KMS-11 (cell line): ENCODE measurements at regions not wholly inside any gene's neighbourhood (a gene's known extent, or its start where the extent isn't known, plus 50 kb on each side); places are given as distances from the start of the nearest gene placed in this dataset.

Source experiments
- H2AFZ ChIP-seq: fragments of 200-600 bp; sonication (generic); 2 replicates; pipeline ENCODE4 v1.6.1; 2016; ENCODE audit warnings: antibody characterized with exemption, mixed run types, low read depth
- H3K27ac ChIP-seq: fragments of 200-600 bp; sonication (generic); 2 replicates; pipeline ENCODE4 v1.6.1; 2016; ENCODE audit warnings: mild to moderate bottlenecking, mixed run types
- H3K27me3 ChIP-seq: fragments of 200-600 bp; sonication (generic); 2 replicates; pipeline ENCODE4 v1.6.1; 2017; ENCODE audit warnings: mild to moderate bottlenecking, low read depth, mixed run types, moderate library complexity; ENCODE audit not compliant: insufficient read depth
- H3K36me3 ChIP-seq: fragments of 200-600 bp; sonication (generic); 2 replicates; pipeline ENCODE4 v1.6.1; 2017; ENCODE audit warnings: mild to moderate bottlenecking, mixed run types; ENCODE audit not compliant: insufficient read depth
- H3K4me1 ChIP-seq: fragments of 200-600 bp; sonication (generic); 2 replicates; pipeline ENCODE4 v1.6.1; 2016; ENCODE audit warnings: mild to moderate bottlenecking, low read depth, mixed run types; ENCODE audit not compliant: poor library complexity, severe bottlenecking
- H3K4me2 ChIP-seq: fragments of 200-600 bp; sonication (generic); 2 replicates; pipeline ENCODE4 v1.7.0; 2016; ENCODE audit warnings: mild to moderate bottlenecking, mixed run types
- H3K4me3 ChIP-seq: fragments of 200-600 bp; sonication (generic); IDR thresholded peaks from 2 replicates; pipeline ENCODE4 v1.6.1; 2017; ENCODE audit warnings: low read depth, low read length, mixed read lengths; ENCODE audit not compliant: insufficient read depth
- H3K79me2 ChIP-seq: fragments of 200-600 bp; sonication (generic); 2 replicates; pipeline ENCODE4 v1.6.1; 2016; ENCODE audit warnings: low read depth, mixed run types; ENCODE audit not compliant: insufficient read depth
- H3K9ac ChIP-seq: fragments of 200-600 bp; sonication (generic); 2 replicates; pipeline ENCODE4 v1.6.1; 2016; ENCODE audit warnings: mild to moderate bottlenecking, mixed run types
- H4K20me1 ChIP-seq: fragments of 200-600 bp; sonication (generic); 2 replicates; pipeline ENCODE4 v1.6.1; 2016; ENCODE audit warnings: mild to moderate bottlenecking, mixed run types; ENCODE audit not compliant: insufficient read depth
- TF ChIP-seq, protein P1 (sequence below): fragments of 200-600 bp; sonication (generic); conservative IDR thresholded peaks from 2 replicates; pipeline ENCODE4 v1.6.1; 2017; ENCODE audit warnings: low read depth, mild to moderate bottlenecking, antibody characterized with exemption, low read length, moderate library complexity, mixed read lengths

DNA sequence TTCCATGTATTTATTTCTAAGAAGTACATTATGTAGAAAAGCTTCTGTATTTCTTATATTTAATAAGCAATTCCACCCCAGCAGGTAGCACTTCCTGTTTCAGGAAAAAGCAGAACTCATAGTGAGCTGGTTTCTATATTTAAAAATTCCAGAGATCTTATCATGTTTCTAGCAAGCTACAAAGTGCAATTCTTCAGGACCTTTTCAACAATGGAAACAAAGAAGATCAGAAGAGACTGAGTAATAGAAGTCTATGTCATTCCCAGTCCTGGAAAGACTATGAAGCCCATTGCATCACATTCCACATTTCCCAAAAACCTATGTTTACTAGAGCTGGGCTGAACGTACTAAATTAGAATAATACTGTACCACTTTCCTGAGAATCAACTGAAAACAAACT, 302.6 kb upstream of the NRSN1 start:
- no peaks in the 10 kb centered on the region for H3K36me3 ChIP-seq
- H3K4me3 ChIP-seq: no peak overlapping the region
- H3K27me3 ChIP-seq: no peaks in the 10 kb centered on the region
- no peak overlapping the region for H3K27ac ChIP-seq
- H2AFZ ChIP-seq: no peak overlapping the region
- H3K79me2 ChIP-seq: no peaks in the 10 kb centered on the region
- TF ChIP-seq, protein P1, sequence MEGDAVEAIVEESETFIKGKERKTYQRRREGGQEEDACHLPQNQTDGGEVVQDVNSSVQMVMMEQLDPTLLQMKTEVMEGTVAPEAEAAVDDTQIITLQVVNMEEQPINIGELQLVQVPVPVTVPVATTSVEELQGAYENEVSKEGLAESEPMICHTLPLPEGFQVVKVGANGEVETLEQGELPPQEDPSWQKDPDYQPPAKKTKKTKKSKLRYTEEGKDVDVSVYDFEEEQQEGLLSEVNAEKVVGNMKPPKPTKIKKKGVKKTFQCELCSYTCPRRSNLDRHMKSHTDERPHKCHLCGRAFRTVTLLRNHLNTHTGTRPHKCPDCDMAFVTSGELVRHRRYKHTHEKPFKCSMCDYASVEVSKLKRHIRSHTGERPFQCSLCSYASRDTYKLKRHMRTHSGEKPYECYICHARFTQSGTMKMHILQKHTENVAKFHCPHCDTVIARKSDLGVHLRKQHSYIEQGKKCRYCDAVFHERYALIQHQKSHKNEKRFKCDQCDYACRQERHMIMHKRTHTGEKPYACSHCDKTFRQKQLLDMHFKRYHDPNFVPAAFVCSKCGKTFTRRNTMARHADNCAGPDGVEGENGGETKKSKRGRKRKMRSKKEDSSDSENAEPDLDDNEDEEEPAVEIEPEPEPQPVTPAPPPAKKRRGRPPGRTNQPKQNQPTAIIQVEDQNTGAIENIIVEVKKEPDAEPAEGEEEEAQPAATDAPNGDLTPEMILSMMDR: no peak
- no peaks in the 10 kb centered on the region for H4K20me1 ChIP-seq
- no peaks in the 10 kb centered on the region for H3K4me1 ChIP-seq
- H3K4me2 ChIP-seq: no peak overlapping the region
- H3K9ac ChIP-seq: no peak overlapping the region

DNA sequence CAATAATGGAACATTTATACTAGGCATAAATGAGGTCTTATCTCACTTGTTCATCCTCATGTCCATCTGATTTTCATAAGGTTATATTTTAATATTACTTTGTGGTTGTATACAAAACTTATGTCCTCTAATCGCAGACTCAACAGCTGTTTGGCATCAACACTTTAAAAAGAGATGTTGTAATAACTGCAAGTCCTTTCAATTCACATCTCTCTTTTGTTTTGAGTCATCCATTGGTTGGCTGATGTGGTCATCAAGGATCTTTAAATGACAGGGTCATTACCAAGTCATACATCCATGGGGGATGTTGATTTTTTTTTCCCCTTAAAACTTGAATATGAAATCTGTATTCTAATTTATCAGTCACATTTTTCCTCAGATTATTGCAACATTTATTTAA, 299.4 kb upstream of the NRSN1 start:
- Histone ChIP-seq H3K4me1 (no peaks in the 10 kb centered on the region), H3K9ac (no peak overlapping the region), H4K20me1 (no peaks in the 10 kb centered on the region), H3K79me2 (no peaks in the 10 kb centered on the region), H3K4me2 (no peak overlapping the region), H3K4me3 (no peak overlapping the region), H3K27me3 (no peaks in the 10 kb centered on the region), H3K36me3 (no peaks in the 10 kb centered on the region), H2AFZ (no peak overlapping the region), H3K27ac (no peak overlapping the region)
- TF ChIP-seq, protein P1: no peak

DNA sequence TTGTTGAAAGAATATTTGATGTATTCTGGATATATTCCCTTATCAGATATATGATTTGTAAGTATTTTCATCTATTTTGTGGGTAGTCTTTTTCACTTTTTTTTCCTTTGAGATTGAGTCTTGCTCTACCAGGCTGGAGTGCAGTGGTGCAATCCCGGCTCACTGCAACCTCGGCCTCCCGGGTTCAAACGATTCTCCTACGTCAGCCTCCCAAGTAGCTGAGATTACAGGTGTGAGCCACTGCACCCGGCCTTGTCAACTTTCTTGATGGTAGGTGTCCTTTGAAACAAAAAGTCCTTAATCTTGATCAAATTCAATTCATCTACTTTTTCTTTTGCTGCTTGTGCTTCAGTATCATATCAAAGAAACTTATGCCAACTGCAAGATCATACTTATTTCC, 297.2 kb upstream of the NRSN1 start:
- TF ChIP-seq, protein P1: no peak
- Histone ChIP-seq H3K27me3 (no peaks in the 10 kb centered on the region), H3K9ac (no peak overlapping the region), H3K4me1 (no peaks in the 10 kb centered on the region), H2AFZ (no peak overlapping the region), H3K79me2 (no peaks in the 10 kb centered on the region), H3K4me2 (no peak overlapping the region), H3K4me3 (no peak overlapping the region), H4K20me1 (no peaks in the 10 kb centered on the region), H3K36me3 (no peaks in the 10 kb centered on the region), H3K27ac (no peak overlapping the region)

DNA sequence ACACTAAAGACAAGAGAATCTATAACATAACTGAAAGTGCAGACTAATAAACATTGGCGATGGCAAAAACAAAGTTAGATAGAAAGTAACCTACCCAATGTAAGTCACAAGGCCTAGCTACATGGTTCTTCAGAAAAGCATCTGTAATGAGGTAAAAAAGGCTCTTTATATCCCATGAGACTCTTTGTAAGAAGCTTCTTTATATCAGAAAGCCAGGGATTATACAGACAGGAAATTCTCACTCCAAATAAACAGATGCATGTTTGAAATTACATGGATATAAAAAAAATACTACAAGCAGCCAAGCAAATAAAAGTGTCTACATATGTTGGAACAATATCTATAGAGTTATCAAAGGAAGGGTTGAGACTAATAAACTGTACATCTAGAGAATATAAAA, 284.9 kb upstream of the NRSN1 start:
- TF ChIP-seq, protein P1: no peak
- Histone ChIP-seq H3K9ac (no peak overlapping the region), H3K27me3 (no peaks in the 10 kb centered on the region), H4K20me1 (no peaks in the 10 kb centered on the region), H3K27ac (no peak overlapping the region), H3K4me3 (no peak overlapping the region), H2AFZ (no peak overlapping the region), H3K4me2 (no peak overlapping the region), H3K4me1 (no peaks in the 10 kb centered on the region), H3K36me3 (no peaks in the 10 kb centered on the region), H3K79me2 (no peaks in the 10 kb centered on the region)

DNA sequence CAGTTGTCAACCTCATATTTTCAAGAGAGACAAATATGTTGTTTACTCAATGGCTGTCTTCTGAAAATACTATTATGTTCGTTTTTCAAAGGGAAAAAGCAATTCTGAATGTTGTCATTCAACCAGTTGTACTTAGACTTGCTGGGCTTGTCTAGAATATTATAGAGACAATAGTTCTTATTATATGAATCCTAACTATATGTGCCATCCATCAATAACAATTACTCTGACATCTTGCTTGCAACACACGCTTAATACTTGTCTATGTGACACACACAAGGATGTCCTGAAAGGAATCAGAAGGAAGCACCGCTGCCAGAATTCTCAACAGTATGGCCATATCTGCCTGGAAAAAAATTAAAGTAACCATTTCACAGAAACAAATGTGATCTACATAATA, 283.3 kb upstream of the NRSN1 start:
- Histone ChIP-seq H3K4me1 (no peaks in the 10 kb centered on the region), H2AFZ (no peak overlapping the region), H3K27ac (no peak overlapping the region), H4K20me1 (no peaks in the 10 kb centered on the region), H3K36me3 (no peaks in the 10 kb centered on the region), H3K4me3 (no peak overlapping the region), H3K27me3 (no peaks in the 10 kb centered on the region), H3K79me2 (no peaks in the 10 kb centered on the region), H3K4me2 (no peak overlapping the region), H3K9ac (no peak overlapping the region)
- TF ChIP-seq, protein P1: no peak
